ENCODE measurements at regions not wholly inside any gene's neighbourhood (a gene's known extent, or its start where the extent isn't known, plus 50 kb on each side); places are given as distances from the start of the nearest gene placed in this dataset.

- H2BK20ac ChIP-seq (ENCODE audit: low read depth, low read length, poor library complexity, severe bottlenecking): no peak overlapping the region
- no peak overlapping the region for H3K4me2 ChIP-seq (ENCODE audit: insufficient read depth, insufficient read length, low read length)
- no peaks in the 10 kb centered on the region; the same call in 1 of the 2 replicates for H3K27me3 Mint-ChIP-seq (ENCODE audit: low read depth)
- no peak overlapping the region for H4K8ac ChIP-seq (replicated peaks; ENCODE audit: insufficient read length, low read depth, low read length)
- no peak overlapping the region for H3K56ac ChIP-seq (ENCODE audit: insufficient read length, low read depth, low read length)
- H2BK5ac ChIP-seq (ENCODE audit: insufficient read length, low read length): no peak overlapping the region
- no peak overlapping the region for H3T11ph ChIP-seq (ENCODE audit: low read length)
- no peak overlapping the region for H4K5ac ChIP-seq (ENCODE audit: insufficient read length, low read depth, low read length)
- no peaks in the 10 kb centered on the region for H3K4me1 ChIP-seq (ENCODE audit: insufficient read depth, low read length)
- no peak overlapping the region for H4K91ac ChIP-seq (ENCODE audit: insufficient read length, low read depth, low read length)
- H3K36me3 Mint-ChIP-seq (ENCODE audit: insufficient read depth in 1 of 3, low read depth in 3 of 3): peaks cover 5 to 31% (median 11%) of the 10 kb centered on the region in 3 experiments; a peak in 6 of 7 replicates
- H3K23me2 ChIP-seq (ENCODE audit: insufficient read length, low read depth, low read length, poor library complexity, severe bottlenecking): no peaks in the 10 kb centered on the region
- peaks cover 3 to 6% of the 10 kb centered on the region in 2 experiments for H3K4me1 Mint-ChIP-seq
- no peaks in the 10 kb centered on the region for H4K20me1 ChIP-seq (ENCODE audit: control insufficient read depth, insufficient read depth, insufficient read length)
- no peak for TF ChIP-seq CTCF (conservative IDR thresholded peaks at IDR 0.05)
- no peak for DNase-seq
- H3K27ac ChIP-seq (ENCODE audit: insufficient read length, low read depth, low read length): no peak overlapping the region
- H2AFZ ChIP-seq (ENCODE audit: low read length): no peak overlapping the region
- no peaks in the 10 kb centered on the region for H3K79me1 ChIP-seq (ENCODE audit: insufficient read depth, low read depth, low read length, poor library complexity, severe bottlenecking)
- H3K27me3 ChIP-seq (ENCODE audit: insufficient read depth, low read length): no peaks in the 10 kb centered on the region
- no peak overlapping the region for H3K4ac ChIP-seq (ENCODE audit: low read depth, low read length)
- no peaks in the 10 kb centered on the region for H3K9me3 ChIP-seq (ENCODE audit: control insufficient read depth, low read depth, low read length)
- no peak overlapping the region for H3K14ac ChIP-seq (ENCODE audit: insufficient read depth, low read length)
- H3K4me3 Mint-ChIP-seq: no peak overlapping the region
- peaks cover 27 to 28% of the 10 kb centered on the region in 2 experiments for H3K9me3 Mint-ChIP-seq
- H3K27ac Mint-ChIP-seq: no peak overlapping the region
- H2BK120ac ChIP-seq (ENCODE audit: low read depth, low read length, poor library complexity, severe bottlenecking): no peak overlapping the region
- no peak overlapping the region for H3K18ac ChIP-seq (ENCODE audit: insufficient read length, low read depth, low read length)
- no peaks in the 10 kb centered on the region for H3K79me2 ChIP-seq (ENCODE audit: insufficient read depth, low read length)
- WGBS (ENCODE audit: extremely low coverage, insufficient read length, low lambda C conversion rate): no CpG with 5 or more reads among the region's 2 CpGs
- no peak overlapping the region for H2AK5ac ChIP-seq (ENCODE audit: insufficient read length, low read length)
- no peak overlapping the region for H2BK12ac ChIP-seq (ENCODE audit: insufficient read length, low read depth, low read length)
- no peak overlapping the region for H3K9ac ChIP-seq (ENCODE audit: extremely low read depth, insufficient read length, low read length)
- H2BK15ac ChIP-seq (ENCODE audit: low read depth, low read length): no peak overlapping the region
- H3K23ac ChIP-seq (ENCODE audit: insufficient read length, low read depth, low read length): no peak overlapping the region
Observed at GRCh38 chr6:106759112-106759511, 129.7 kb downstream of the QRSL1 start.

All from H9 (cell line).